Brain microvascular endothelial cell (primary cell): ENCODE measurements at regions not wholly inside any gene's neighbourhood (a gene's known extent, or its start where the extent isn't known, plus 50 kb on each side); places are given as distances from the start of the nearest gene placed in this dataset.

ENCODE experiments used
- DNase-seq: peaks from one replicate; pipeline ENCODE4 v3.0.0-alpha.2; 2020
- H3K27ac ChIP-seq: fragments of 250-450 bp; sonication (Bioruptor Pico); 2 replicates; pipeline ENCODE4 v1.5.1; 2020; ENCODE audit warnings: mild to moderate bottlenecking, moderate library complexity
- H3K27me3 ChIP-seq: fragments of 250-450 bp; sonication (Bioruptor Pico); replicated peaks from 2 replicates; pipeline ENCODE4 v1.5.1; 2020; ENCODE audit warnings: mild to moderate bottlenecking
- H3K36me3 ChIP-seq: fragments of 250-450 bp; sonication (Bioruptor Pico); replicated peaks from 2 replicates; pipeline ENCODE4 v1.5.1; 2020; ENCODE audit warnings: mild to moderate bottlenecking
- H3K4me3 ChIP-seq: 2 replicates; pipeline ENCODE4 v1.5.1; 2011; ENCODE audit warnings: low read depth, mild to moderate bottlenecking, control low read depth, low read length, moderate library complexity
- CTCF ChIP-seq: IDR thresholded peaks from 2 replicates; pipeline ENCODE4 v1.5.1; 2011; ENCODE audit warnings: low read depth, mild to moderate bottlenecking, moderate library complexity, low read length, control low read depth, inconsistent platforms; ENCODE audit errors: missing control alignments
- in situ Hi-C: cut with HindIII; loops from 2 replicates; pipeline ENCODE4 v1.10.0; 2017; ENCODE audit warnings: low sequenced_read_pairs, low pct_ligation_motif_present

GRCh38 chr12:46942579-46942978 lies 116.8 kb upstream of the SLC38A4 start:
- no peaks in the 10 kb centered on the region for H3K27me3 ChIP-seq
- no peaks in the 10 kb centered on the region for H3K36me3 ChIP-seq
- no peak for TF ChIP-seq CTCF
- no peak overlapping the region for H3K4me3 ChIP-seq
- no peak for DNase-seq
- in situ Hi-C loops = no loop called here
- no peak overlapping the region for H3K27ac ChIP-seq

DNA sequence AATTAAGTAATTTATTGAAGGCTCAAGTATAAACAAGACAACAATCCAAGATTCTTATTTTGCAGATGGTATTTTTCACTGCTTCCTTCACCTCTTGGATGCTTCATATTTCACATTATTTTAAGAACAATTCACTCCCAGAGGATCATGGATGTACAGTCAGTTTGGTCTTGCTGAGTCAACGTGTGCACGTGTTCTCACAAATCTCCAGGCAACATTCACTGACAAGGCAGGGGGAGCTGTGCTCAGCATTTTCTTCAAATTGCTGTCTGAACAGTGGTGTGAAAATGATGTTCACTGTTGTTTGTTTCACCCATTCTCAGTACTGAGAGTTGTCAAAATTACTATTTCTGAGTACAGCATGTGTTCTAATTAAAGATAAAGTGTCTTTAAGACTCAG lies 118.3 kb upstream of the SLC38A4 start:
- TF ChIP-seq CTCF = peak; percentile 63
- in situ Hi-C loops = no loop called here
- peak; percentile 63 for DNase-seq

GRCh38 chr12:46944771-46945170 lies 119.0 kb upstream of the SLC38A4 start:
- no peak for DNase-seq
- no peak for TF ChIP-seq CTCF
- H3K27me3 ChIP-seq = no peaks in the 10 kb centered on the region
- in situ Hi-C loops = no loop called here
- H3K4me3 ChIP-seq = no peak overlapping the region
- no peaks in the 10 kb centered on the region for H3K36me3 ChIP-seq
- H3K27ac ChIP-seq = no peak overlapping the region

More for the DNA sequence above, 118.3 kb upstream of the SLC38A4 start:
- H3K4me3 ChIP-seq = no peak overlapping the region
- no peaks in the 10 kb centered on the region for H3K36me3 ChIP-seq
- H3K27me3 ChIP-seq = no peaks in the 10 kb centered on the region
- no peak overlapping the region for H3K27ac ChIP-seq

GRCh38 chr12:46945591-46945990 lies 119.8 kb upstream of the SLC38A4 start:
- TF ChIP-seq CTCF = no peak
- Histone ChIP-seq H3K27me3 (no peaks in the 10 kb centered on the region), H3K27ac (no peak overlapping the region), H3K36me3 (no peaks in the 10 kb centered on the region), H3K4me3 (no peak overlapping the region)
- in situ Hi-C loops = no loop called here
- no peak for DNase-seq

DNA sequence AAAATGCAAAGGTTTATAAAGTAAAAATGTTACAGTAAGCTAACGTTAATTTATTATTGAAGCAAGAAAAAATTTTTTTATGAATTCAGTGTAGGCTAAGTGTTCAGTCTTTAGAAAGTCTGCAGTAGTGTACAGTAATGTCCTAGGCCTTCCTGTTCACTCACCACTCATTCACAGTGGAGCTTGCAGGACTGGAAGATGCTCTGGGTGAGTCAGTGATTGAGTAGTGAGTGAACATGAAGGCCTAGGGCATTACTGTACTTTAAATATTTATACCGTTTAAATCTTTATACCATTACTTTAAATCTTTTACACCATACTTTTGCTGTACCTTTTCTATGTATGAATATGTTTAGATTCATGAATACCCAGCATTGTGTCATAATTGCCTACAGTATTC lies 120.3 kb upstream of the SLC38A4 start:
- H3K4me3 ChIP-seq = no peak overlapping the region
- in situ Hi-C loops = no loop called here
- no peak for TF ChIP-seq CTCF
- DNase-seq = peak; percentile 53
- no peak overlapping the region for H3K27ac ChIP-seq
- H3K27me3 ChIP-seq = no peaks in the 10 kb centered on the region
- H3K36me3 ChIP-seq = no peaks in the 10 kb centered on the region

GRCh38 chr12:46948936-46949545 lies 123.2 kb upstream of the SLC38A4 start:
- TF ChIP-seq CTCF = no peak
- no peaks in the 10 kb centered on the region for H3K36me3 ChIP-seq
- no peak overlapping the region for H3K4me3 ChIP-seq
- in situ Hi-C loops = no loop called here
- H3K27ac ChIP-seq = no peak overlapping the region
- no peaks in the 10 kb centered on the region for H3K27me3 ChIP-seq
- no peak for DNase-seq
